ENCODE measurements at regions not wholly inside any gene's neighbourhood (a gene's known extent, or its start where the extent isn't known, plus 50 kb on each side); places are given as distances from the start of the nearest gene placed in this dataset.

GRCh38 chr4:79634111-79634510 lies 226.1 kb upstream of the GK2 start:
- Mint-ChIP-seq H3K36me3 (ENCODE audit: insufficient read depth, unreplicated experiment) (no peaks in the 10 kb centered on the region), H3K27ac (ENCODE audit: unreplicated experiment) (no peak overlapping the region), H3K9me3 (ENCODE audit: unreplicated experiment) (no peaks in the 10 kb centered on the region), H3K4me1 (ENCODE audit: low read depth, unreplicated experiment) (peaks cover 6% of the 10 kb centered on the region), H3K27me3 (ENCODE audit: insufficient read depth, unreplicated experiment) (no peaks in the 10 kb centered on the region), H3K4me3 (ENCODE audit: unreplicated experiment) (no peak overlapping the region)
- ChIA-PET CTCF (no interaction called here), POLR2A (no interaction called here)
- BruUV-seq (replicated peaks): no TSS peak
- Histone ChIP-seq H3K36me3 (ENCODE audit: control insufficient read depth, insufficient read depth, low read length) (no peaks in the 10 kb centered on the region), H3K4me3 (ENCODE audit: low read depth, low read length) (no peak overlapping the region), H3K9me3 (no peaks in the 10 kb centered on the region), H3K27me3 (replicated peaks; ENCODE audit: control insufficient read depth, insufficient read depth, low read length) (no peaks in the 10 kb centered on the region), H3K4me1 (no peaks in the 10 kb centered on the region)
- TF ChIP-seq, protein P1, sequence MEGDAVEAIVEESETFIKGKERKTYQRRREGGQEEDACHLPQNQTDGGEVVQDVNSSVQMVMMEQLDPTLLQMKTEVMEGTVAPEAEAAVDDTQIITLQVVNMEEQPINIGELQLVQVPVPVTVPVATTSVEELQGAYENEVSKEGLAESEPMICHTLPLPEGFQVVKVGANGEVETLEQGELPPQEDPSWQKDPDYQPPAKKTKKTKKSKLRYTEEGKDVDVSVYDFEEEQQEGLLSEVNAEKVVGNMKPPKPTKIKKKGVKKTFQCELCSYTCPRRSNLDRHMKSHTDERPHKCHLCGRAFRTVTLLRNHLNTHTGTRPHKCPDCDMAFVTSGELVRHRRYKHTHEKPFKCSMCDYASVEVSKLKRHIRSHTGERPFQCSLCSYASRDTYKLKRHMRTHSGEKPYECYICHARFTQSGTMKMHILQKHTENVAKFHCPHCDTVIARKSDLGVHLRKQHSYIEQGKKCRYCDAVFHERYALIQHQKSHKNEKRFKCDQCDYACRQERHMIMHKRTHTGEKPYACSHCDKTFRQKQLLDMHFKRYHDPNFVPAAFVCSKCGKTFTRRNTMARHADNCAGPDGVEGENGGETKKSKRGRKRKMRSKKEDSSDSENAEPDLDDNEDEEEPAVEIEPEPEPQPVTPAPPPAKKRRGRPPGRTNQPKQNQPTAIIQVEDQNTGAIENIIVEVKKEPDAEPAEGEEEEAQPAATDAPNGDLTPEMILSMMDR (IDR thresholded peaks at IDR 0.05; ENCODE audit: insufficient read depth in 1 of 2, low read depth in 1 of 2, low read length in 1 of 2, severe bottlenecking in 1 of 2, unreplicated experiment in 1 of 2): no peak
- no peak for DNase-seq
- intact Hi-C loops (cut with micrococcal nuclease; ENCODE audit: unreplicated experiment): no loop called here

DNA sequence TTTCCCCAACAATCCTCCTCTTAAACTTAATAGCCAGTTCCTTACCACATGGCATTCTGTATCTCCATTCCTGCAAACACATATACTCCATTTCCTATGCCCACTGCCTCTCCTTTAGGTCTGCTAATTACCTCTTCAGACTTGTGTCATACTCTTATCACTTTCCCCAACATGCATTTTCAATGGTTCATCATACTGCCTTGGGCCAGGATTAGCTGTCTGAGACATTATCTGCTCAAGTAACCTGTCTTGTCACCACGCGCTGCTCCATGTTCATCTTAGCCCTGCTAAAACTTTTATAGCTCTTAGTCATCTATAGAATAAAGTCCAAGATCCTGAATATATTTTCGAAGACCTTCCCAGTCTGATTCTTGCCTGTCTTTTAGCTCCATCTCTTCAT lies 224.1 kb upstream of the GK2 start:
- Histone ChIP-seq H3K4me1 (no peaks in the 10 kb centered on the region), H3K27me3 (replicated peaks; ENCODE audit: control insufficient read depth, insufficient read depth, low read length) (no peaks in the 10 kb centered on the region), H3K9me3 (no peaks in the 10 kb centered on the region), H3K36me3 (ENCODE audit: control insufficient read depth, insufficient read depth, low read length) (no peaks in the 10 kb centered on the region), H3K4me3 (ENCODE audit: low read depth, low read length) (no peak overlapping the region)
- CTCF ChIA-PET: no interaction called here
- Mint-ChIP-seq H3K4me1 (ENCODE audit: low read depth, unreplicated experiment) (peaks cover 6% of the 10 kb centered on the region), H3K27me3 (ENCODE audit: insufficient read depth, unreplicated experiment) (no peaks in the 10 kb centered on the region), H3K36me3 (ENCODE audit: insufficient read depth, unreplicated experiment) (no peaks in the 10 kb centered on the region), H3K27ac (ENCODE audit: unreplicated experiment) (no peak overlapping the region), H3K4me3 (ENCODE audit: unreplicated experiment) (no peak overlapping the region), H3K9me3 (ENCODE audit: unreplicated experiment) (no peaks in the 10 kb centered on the region)
- DNase-seq: no peak
- POLR2A ChIA-PET: no interaction called here
- no TSS peak for BruUV-seq (replicated peaks)
- intact Hi-C loops (cut with micrococcal nuclease; ENCODE audit: unreplicated experiment): no loop called here
- TF ChIP-seq, protein P1 (IDR thresholded peaks at IDR 0.05; ENCODE audit: insufficient read depth in 1 of 2, low read depth in 1 of 2, low read length in 1 of 2, severe bottlenecking in 1 of 2, unreplicated experiment in 1 of 2): no peak

GRCh38 chr4:79626611-79627010 lies 218.6 kb upstream of the GK2 start:
- POLR2A ChIA-PET: no interaction called here

More at GRCh38 chr4:79626611-79627010, 218.6 kb upstream of the GK2 start:
- Mint-ChIP-seq H3K27ac (ENCODE audit: unreplicated experiment) (no peak overlapping the region), H3K36me3 (ENCODE audit: insufficient read depth, unreplicated experiment) (no peaks in the 10 kb centered on the region), H3K4me1 (ENCODE audit: low read depth, unreplicated experiment) (no peaks in the 10 kb centered on the region), H3K9me3 (ENCODE audit: unreplicated experiment) (no peaks in the 10 kb centered on the region), H3K27me3 (ENCODE audit: insufficient read depth, unreplicated experiment) (no peaks in the 10 kb centered on the region), H3K4me3 (ENCODE audit: unreplicated experiment) (no peak overlapping the region)
- no peaks in the 10 kb centered on the region for H3K9me3 ChIP-seq
- intact Hi-C loops (cut with micrococcal nuclease; ENCODE audit: unreplicated experiment): no loop called here
- H3K36me3 ChIP-seq (ENCODE audit: control insufficient read depth, insufficient read depth, low read length): no peaks in the 10 kb centered on the region
- H3K27me3 ChIP-seq (replicated peaks; ENCODE audit: control insufficient read depth, insufficient read depth, low read length): no peaks in the 10 kb centered on the region
- no TSS peak for BruUV-seq (replicated peaks)
- no peaks in the 10 kb centered on the region for H3K4me1 ChIP-seq
- H3K4me3 ChIP-seq (ENCODE audit: low read depth, low read length): no peak overlapping the region
- DNase-seq: no peak
- CTCF ChIA-PET: no interaction called here
- TF ChIP-seq, protein P1 (IDR thresholded peaks at IDR 0.05; ENCODE audit: insufficient read depth in 1 of 2, low read depth in 1 of 2, low read length in 1 of 2, severe bottlenecking in 1 of 2, unreplicated experiment in 1 of 2): no peak
